A172 (cell line): ENCODE measurements at regions not wholly inside any gene's neighbourhood (a gene's known extent, or its start where the extent isn't known, plus 50 kb on each side); places are given as distances from the start of the nearest gene placed in this dataset.
A peak's percentile ranks its signal among the peaks of the same experiment; 100 is the strongest.
"Not testable (repeated sequence)": the region's sequence is repeated elsewhere in the genome, so short reads cannot be mapped to it uniquely, and the experiment has no call there.

Experiments used
- DNase-seq: peaks from one replicate; pipeline ENCODE4 v3.0.0-alpha.2; 2015; ENCODE audit warnings: low spot score

DNA sequence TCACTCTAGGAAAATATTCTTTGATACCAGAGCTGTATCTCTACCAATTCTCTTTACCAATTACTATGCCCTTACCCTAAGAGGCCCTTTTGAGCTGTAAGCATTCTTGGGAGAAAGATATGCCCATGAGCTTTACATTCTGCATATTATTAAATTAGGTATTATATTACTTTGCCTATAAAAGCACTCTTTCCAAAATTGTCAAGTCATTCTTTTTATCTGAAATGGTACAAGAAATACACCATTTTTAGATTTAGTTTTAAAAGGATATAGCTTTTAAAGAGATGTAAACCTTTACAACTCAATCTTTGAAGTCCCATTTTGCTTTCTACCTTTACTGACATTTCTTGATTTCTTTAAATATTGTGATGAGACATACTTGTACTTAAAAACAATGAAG, 343.5 kb downstream of the C12orf50 start:
- no peak for DNase-seq

DNA sequence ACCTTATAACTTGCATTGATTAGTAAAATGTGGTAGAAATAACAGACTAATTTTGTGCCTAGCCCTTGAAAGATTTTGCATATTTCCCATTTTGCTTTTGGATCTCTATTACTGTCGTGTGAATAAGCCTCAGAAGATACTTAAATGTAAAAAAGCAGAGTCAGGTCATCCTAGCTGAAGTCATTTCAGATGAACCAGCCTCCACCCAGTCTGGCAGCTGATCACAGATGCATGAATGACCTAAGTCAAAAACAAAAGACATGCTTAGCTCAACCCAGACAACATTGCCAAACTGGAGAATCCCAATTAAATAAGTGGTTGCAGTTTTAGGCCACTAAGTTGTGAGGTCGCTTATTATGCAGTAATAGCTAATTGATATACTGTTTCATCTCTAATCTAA, 349.9 kb downstream of the C12orf50 start:
- no peak for DNase-seq

DNA sequence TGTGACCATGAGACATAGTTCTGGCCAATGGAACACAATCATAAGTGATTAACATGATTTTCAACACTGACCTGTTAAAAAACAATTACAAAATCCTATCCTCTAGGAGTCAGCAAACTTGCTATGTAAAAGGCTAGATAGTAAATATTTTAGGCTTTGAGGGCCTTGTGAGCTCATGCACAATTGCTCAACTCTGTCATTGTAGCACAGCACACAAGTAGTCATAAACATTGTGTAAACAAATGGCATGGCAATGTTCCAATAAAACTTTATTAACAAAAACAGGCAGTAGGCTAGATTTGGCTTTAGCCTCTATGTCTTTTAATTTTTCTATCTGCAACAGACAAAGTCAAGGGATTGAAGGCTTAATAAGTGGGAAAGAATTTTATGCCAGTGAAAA, 350.7 kb downstream of the C12orf50 start:
- no peak for DNase-seq

DNA sequence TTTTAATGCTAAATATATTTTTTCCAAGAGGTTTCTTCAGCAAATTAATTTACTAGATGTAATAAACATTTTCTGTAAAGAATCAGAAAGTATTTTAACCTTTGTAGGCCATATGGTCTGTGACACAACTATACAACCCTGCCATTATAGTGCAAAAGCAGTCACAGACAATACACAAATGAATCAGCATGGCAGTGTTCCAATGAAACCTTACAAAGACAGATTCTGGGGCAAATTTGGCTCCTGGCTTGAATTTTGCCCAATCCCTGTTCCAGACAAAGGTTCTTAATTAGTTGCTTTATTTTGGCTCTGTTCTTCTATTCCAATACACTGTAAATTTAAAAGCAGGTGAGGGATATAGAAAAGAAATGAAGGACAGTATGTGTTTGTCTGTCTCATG, 352.5 kb downstream of the C12orf50 start:
- no peak for DNase-seq

DNA sequence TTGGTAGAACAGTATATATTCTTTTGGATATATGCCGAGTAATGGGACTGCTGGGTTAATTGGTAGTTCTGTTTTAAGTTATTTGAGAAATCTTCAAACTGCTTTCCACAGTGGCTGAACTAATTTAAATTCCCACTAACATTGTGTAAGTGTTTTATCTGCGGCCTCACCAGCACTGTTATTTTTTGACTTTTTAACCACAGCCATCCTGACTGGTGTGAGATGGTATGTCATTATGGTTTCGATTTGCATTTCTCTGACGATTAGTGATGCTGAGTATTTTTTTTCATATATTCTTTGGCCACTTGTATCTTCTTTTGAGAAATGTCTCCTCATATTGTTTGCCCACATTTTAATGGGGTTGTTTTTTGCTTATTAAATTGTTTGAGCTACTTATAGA, 357.4 kb downstream of the C12orf50 start:
- DNase-seq, result no peak

DNA sequence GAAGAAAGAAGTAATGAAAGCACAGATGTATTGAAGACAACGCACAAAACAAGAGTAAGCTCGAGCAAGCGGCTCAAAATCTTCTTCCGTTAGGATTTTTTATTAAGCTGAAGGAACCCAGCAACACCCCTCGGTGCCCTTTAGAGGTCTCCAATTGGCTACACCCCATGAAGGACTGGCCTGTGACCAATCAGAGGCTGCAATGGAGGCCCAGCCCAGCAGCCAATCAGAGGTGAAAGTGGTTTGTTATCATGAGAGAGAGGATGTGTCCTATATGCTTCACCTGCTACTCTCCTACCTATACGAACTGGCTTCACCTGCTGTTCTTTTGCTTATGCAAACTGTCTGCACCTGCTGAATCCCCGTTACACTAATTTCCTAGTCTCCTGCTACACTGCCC, 358.8 kb downstream of the C12orf50 start:
- no peak for DNase-seq

DNA sequence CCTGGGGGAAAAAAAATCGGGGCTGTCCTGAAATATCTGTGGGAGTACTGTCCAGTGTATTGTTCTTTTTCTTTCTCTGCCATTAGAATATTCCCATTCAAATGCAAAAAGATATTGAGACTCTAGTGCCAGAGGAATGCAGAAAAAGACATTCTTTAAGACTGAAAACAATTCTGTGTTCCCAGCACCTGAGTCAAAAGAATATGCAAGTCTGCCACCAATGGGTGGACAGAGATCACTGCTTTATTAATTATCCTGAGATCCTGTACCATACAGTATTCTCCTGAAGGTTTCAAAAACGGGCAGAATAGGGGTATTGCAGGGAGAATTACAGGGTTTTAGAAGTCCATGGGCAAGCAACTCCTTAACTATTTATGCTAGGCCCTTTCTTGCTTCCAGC, 361.8 kb downstream of the C12orf50 start:
- peak; percentile 36 for DNase-seq

DNA sequence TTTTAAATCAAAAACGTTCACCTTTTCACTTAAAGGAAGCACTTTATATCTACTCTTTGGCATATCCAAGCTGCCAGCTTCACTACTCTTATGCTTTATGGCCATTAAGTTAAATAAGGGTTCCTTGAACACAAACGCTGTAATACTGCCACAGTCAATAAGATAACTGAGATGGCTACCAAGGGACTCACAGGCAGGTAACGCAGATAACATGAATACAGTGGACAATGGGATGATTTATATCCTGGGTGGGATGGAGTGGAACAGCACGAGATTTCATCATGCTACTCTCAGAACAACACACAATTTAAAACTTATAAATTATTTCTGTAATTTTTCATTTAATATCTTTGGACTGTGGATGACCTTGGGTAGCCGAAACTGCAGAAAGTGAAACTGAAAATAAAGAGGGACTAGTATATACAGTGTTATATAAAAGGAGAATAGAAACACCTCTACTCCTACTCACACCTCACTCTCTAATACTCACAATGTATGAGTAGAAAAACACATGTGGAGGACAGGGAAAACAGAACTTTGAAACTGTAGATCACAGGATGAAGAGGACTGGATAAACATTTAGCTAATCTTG, 367.3 kb downstream of the C12orf50 start:
- peak; percentile 31 for DNase-seq

DNA sequence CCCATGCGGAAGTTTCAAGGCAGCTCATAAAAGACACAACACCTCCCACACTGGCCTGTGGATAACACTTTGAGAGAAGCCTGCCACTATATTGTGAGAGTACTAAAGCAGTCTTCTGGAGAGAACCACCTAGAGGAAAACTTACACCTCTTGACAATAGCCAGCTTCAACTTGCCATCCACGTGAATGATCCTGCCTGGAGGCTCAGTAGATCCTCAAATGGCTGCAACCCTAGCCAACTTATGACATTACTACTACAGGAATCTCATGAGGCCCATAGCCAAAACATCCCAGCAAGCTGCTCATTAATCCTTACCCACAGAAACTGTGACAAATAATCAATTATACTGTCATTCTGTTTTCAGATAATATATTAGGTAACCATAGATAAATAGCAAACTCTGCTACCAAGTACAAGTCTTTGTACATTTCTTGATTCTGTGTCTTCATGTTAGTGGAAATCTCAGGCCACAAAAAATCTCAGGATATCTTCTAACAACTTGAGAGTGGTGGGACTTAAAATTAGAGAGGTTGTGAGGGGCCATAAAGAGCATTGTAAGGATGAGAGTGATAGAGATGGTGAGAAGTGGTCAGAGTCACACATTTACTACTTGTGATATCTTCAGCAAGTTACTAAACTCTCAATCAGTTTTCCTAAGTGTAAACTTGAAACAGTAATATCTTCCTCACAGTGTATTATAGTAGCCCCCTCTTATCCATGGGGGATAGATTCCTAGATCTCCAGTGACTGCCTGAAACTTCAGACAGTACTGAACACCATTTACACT, 368.0 kb downstream of the C12orf50 start:
- no peak for DNase-seq

DNA sequence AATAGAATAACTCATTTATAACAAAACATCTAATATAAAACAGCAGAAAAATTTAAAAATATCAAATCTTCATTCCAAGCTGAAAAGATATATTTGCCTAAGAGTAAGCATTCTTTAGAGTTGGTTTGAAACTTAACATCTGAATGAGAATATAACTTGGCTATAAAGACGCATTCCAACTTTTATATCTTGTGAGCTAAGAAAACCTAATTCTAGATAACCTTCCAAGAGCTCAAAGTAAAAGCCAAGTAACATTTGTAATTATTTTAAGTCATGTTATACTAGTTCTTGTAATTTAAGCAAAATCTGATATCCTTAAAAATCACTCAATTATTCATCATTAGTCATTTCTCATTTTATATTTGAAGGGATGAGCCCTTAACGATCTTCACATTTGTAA, 368.9 kb downstream of the C12orf50 start:
- DNase-seq, result no peak

DNA sequence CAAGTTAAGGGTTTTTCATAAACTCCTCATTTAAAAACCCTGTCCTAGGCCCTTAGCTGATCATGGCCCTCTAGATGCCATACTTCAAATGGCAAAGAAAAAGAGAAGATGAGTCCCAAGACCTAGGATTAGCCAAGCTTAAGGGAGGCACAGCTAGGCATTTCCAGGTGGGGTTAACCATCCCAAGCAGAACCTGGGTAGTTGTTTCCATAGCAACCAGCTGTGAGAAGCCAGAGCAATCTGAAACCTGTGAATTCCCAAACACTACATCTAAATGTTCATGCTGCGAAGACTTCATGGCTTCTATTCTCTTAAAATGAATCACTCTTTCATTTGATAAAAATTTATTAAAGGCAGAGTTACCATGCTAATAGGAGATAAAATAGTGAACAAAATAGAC, 372.9 kb downstream of the C12orf50 start:
- no peak for DNase-seq

DNA sequence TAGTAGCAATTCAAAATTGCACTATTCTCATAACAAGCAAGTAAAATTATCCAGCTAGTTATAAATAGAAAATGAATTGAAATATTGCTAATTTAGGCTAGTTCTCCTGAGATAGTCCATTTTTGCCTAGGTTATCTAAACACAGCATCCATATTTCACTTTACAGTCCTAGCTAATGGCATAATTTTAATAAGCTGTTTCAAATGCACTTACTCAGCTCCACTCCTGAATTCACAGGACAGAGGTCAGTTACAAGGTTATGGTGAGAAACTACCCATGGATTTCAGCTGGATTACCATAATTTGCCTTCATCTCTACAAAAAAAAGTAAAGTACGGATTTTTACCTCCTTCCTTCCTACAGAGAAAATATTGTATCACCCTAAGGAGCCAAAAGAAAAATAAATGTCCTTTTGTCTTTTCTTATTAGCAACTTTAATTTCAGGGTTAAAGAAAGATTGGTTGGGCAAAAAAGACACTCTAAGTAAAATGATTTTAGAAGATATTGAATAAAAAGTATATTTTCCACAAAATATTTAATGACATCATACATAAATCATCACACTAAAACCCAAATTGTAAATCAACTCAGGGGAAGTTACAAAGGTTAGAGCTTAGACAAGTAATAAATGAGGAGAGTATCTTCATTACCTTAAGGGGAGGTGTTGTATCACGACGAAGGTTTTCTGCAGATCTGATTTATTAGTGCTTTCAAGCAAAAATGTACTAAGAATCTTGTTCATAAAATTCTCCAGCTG, 377.4 kb downstream of the C12orf50 start:
- DNase-seq, result no peak

DNA sequence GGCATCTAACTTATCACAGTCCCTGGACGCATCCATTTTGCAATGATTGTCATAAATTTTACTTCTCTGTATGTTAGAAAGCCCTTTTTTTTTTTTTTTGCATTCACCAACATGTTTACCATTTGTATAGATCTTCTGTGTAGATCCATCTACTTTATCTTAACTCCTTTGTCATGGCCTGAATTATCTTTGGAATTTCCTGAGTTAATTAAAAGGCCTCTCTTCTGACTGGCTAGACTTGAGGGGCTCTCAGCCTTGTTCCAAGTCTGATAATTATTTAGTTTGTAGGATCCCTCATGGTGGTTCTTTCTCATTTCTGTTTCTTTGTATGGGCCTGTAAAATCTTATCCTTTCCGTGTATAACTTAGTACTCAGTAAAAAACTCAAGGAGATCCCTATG, 387.0 kb downstream of the C12orf50 start:
- no peak for DNase-seq

DNA sequence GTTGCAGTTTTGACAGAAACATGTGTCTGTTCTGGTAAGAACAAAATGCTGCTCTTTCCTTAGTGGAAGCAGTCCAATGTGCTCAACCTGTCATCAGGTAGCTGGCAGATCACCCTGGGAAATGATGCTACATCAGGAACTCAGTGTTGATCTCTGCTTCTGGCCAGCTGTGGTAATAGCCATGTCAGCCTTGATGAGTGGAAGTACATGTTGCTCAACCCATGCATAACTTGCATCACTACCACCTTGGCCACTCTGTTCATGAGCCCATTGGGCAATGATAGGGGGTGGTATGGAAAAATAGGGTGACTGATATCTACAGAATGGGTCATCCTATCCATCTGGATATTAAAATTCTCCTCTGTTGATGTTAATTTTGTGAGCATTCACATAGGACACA, 411.0 kb downstream of the C12orf50 start:
- no peak for DNase-seq

DNA sequence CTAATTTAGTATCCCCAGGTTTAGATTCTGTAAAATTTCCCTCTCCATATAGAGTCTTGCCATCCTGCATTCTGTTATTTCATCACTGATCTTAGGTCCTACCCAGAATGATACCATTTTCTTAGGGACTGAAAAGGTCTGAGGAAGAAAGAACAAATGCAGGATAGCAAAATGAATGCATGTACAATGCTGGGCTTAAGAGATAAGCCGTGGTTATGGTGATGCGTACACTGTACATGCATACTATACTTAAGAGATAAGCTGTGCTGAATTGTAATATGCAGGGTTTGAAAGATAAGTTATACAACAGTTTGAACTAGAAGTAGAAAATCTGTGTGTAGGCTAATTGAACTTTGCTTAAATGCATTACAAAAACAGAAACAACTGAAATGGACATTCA, 416.2 kb downstream of the C12orf50 start:
- DNase-seq, result no peak

DNA sequence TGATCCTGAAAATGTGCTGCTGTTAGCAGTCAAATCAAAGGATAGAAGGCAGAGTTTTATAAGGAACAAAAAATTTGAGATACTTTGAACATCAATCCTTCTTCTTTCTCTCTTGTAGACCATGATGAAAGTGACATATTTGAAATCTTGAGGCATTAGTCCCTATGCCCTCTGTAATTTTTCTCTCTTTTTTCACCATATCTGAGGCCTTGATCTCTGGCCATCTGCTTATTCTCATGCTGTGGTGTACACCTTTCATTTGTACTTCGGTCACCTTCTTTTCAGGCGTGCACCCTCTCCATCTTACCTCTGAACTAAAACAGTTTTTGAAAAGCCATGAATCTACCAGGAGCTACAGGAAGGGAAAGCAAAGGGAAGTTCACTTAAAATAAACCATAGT, 420.9 kb downstream of the C12orf50 start:
- DNase-seq, result no peak

DNA sequence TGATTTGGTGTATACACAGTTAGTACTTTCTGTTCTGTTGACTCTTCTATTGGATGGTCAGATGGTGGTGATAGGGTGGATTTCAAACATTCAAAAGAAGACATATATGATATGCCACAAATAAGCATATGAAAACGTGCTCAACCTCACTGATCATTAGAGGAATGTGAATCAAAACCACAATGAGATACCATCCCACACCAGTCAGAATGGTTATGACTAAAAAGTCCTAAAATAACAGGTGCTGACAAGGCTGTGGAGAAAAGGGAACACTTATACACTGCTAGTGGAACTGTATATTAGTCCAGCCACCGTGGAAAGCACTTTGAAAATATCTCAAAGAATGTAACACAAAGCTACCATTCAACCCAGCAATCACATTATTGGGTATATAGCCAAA, 425.5 kb downstream of the C12orf50 start:
- DNase-seq, result no peak

DNA sequence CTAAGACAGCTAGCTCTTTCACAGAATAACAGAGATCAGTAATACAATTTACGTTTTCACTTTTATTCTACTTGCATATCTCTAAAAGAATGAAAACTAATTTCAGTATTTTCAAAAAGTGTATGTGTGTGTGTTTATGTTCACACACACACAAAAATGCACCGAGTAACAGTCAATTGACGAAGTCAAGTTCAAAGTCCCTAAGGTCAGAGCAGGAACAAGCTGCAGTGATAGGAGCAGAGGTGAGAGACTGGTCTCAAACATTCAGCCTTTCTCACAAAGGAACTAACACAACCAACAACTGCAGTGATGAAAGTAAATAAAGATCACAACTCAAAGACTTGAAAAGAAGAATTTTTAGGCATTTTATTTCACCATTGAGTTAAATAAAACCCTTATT, 429.7 kb downstream of the C12orf50 start:
- DNase-seq, result no peak

DNA sequence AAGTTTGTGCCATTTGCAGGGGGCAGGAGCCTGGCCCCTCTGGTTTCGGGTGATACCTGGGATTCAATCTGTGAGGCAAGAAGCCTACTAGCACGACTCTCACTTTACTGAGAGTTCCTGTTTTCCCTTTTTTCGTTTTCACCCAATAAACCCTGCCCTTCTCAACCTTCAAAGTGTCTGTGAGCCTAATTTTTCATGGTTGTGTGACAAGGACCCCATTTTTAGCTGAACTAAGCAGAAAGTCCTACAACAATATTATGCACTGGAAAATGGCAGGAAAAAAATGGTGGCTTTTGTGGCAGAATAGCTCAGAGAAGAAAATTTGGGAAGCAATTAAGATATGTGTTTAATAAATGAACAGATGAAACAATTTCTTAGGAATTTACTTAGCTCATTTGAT, 432.1 kb downstream of the C12orf50 start:
- DNase-seq, result no peak

DNA sequence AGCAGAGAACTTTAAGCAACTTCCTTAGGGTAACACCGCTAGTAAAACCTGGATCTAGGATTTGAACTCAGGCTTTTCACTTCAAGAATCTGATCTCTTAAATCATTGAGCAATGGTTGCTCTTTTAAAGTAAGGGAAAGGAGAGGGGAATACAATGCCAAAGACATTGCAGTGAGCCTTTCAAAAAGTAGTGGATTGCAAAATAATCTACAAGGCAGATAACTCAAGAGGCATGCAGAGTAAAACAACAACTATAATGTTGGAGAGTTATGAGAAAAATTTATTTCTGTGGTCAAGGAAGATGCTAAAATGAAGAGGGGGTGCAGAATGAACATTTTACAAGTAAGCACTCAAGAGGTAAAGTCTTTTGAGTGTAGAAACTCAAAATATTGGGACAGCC, 432.6 kb downstream of the C12orf50 start:
- no peak for DNase-seq

DNA sequence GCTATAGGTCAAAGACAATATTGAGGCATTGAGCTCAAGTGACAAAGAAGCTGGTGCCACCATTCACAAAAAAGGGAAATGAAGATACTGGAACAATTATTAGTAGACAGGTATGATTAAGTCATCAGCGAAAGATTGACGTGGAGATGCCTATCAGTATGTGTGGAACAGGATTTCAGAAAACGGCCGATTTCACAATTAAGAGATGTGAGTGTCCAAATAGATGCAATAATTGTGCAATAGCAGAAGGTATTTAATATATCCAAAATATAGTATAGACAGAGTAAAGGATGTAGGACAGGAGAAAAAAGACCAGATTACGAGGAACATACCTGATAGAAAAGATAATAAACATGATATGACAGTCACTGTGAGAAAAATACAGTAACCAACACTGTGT, 433.1 kb downstream of the C12orf50 start:
- DNase-seq, result no peak

DNA sequence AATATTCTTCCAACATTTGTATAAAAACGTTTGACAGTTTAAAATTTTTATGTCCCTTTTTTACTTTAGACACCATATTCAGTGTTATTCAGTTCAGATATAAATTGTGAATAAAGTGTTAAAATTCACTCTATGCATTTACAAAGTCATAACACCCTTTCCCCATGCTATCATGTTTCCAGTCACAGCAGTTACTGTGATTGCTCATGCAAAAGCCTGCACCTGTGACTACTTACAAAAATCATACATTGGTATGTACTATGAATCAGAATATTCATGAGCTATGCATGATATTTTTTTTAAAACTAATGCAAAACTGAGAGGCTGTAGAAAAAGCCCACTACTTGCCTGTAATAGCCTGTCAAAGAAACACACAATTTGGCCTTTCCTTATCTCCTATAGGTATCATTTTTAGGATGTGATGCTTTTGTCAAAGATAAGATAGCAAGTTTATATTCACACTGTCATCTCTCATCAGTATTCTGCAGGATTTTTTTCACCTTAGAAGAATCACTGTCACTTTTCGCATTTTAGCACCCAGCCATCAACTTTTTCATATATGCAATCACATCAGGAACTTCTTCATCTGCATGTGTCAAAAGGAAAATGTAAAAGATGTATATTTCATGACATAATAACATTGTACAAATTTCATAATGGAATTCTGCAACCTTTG, 443.2 kb downstream of the C12orf50 start:
- no peak for DNase-seq

DNA sequence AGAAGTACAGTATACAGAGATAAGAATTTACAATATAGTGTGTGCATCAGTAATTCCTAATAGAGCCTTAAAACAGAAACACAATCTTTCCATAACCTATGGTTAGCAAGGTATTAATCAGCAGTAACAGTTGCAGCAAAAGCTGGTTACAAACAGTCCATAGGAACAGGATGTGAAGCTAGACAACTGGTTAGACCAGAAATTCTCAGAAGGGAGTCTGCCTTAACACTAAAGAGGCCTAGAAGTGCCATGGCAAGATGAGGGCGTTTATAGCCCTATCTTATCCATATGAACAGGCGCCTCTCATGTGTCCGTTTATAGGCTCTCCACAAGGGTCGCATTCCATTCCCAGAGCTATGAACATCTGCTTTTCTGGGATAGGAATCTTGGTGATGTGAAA, 450.1 kb downstream of the C12orf50 start:
- not testable (repeated sequence) for DNase-seq
